ENCODE measurements at regions not wholly inside any gene's neighbourhood (a gene's known extent, or its start where the extent isn't known, plus 50 kb on each side); places are given as distances from the start of the nearest gene placed in this dataset.

- H3K36me3 Mint-ChIP-seq (ENCODE audit: low read depth), result no peaks in the 10 kb centered on the region
- intact Hi-C loops (cut with micrococcal nuclease), result no loop called here
- no peaks in the 10 kb centered on the region for H3K4me1 Mint-ChIP-seq (ENCODE audit: low read depth)
- H3K4me3 Mint-ChIP-seq, result no peak overlapping the region
- CTCF ChIA-PET, result no interaction called here
- no peak overlapping the region for H3K27ac Mint-ChIP-seq
- no peak for TF ChIP-seq CTCF (IDR thresholded peaks at IDR 0.05)
- H3K9me3 Mint-ChIP-seq, result peaks cover 5% of the 10 kb centered on the region
- no peak for DNase-seq
- ATAC-seq, result no peak
- H3K27me3 Mint-ChIP-seq, result peaks cover 1% of the 10 kb centered on the region
- POLR2A ChIA-PET, result no interaction called here
These were observed 539.5 kb downstream of the TCERG1L start for GRCh38 chr10:130772056-130772455.

GRCh38 chr10:130772676-130773075, 538.8 kb downstream of the TCERG1L start:
- intact Hi-C loops (cut with micrococcal nuclease), result no loop called here
- Mint-ChIP-seq H3K27me3 (peaks cover 1% of the 10 kb centered on the region), H3K27ac (no peak overlapping the region), H3K4me3 (no peak overlapping the region), H3K36me3 (ENCODE audit: low read depth) (no peaks in the 10 kb centered on the region), H3K9me3 (peaks cover 5% of the 10 kb centered on the region), H3K4me1 (ENCODE audit: low read depth) (no peaks in the 10 kb centered on the region)
- no peak for TF ChIP-seq CTCF (IDR thresholded peaks at IDR 0.05)
- DNase-seq (no peak), ATAC-seq (no peak)
- POLR2A ChIA-PET, result no interaction called here
- CTCF ChIA-PET, result no interaction called here

GRCh38 chr10:130773941-130774340, 537.6 kb downstream of the TCERG1L start:
- Mint-ChIP-seq H3K4me3 (no peak overlapping the region), H3K36me3 (ENCODE audit: low read depth) (no peaks in the 10 kb centered on the region), H3K27me3 (peaks cover 1% of the 10 kb centered on the region), H3K27ac (no peak overlapping the region), H3K4me1 (ENCODE audit: low read depth) (no peaks in the 10 kb centered on the region), H3K9me3 (no peaks in the 10 kb centered on the region)
- ATAC-seq, result no peak
- intact Hi-C loops (cut with micrococcal nuclease), result no loop called here
- no peak for DNase-seq
- ChIA-PET CTCF (no interaction called here), POLR2A (no interaction called here)
- no peak for TF ChIP-seq CTCF (IDR thresholded peaks at IDR 0.05)

GRCh38 chr10:130774871-130775270, 536.6 kb downstream of the TCERG1L start:
- TF ChIP-seq CTCF (IDR thresholded peaks at IDR 0.05), result no peak
- DNase-seq, result no peak

GRCh38 chr10:130775311-130775710, 536.2 kb downstream of the TCERG1L start:
- POLR2A ChIA-PET, result no interaction called here
- Mint-ChIP-seq H3K36me3 (ENCODE audit: low read depth) (no peaks in the 10 kb centered on the region), H3K27me3 (peaks cover 1% of the 10 kb centered on the region), H3K4me1 (ENCODE audit: low read depth) (no peaks in the 10 kb centered on the region), H3K27ac (no peak overlapping the region), H3K9me3 (no peaks in the 10 kb centered on the region), H3K4me3 (no peak overlapping the region)
- CTCF ChIA-PET, result no interaction called here
- intact Hi-C loops (cut with micrococcal nuclease), result no loop called here
- ATAC-seq (no peak), DNase-seq (no peak)
- no peak for TF ChIP-seq CTCF (IDR thresholded peaks at IDR 0.05)

More at GRCh38 chr10:130774871-130775270, 536.6 kb downstream of the TCERG1L start:
- H3K9me3 Mint-ChIP-seq, result no peaks in the 10 kb centered on the region
- ChIA-PET CTCF (no interaction called here), POLR2A (no interaction called here)
- ATAC-seq, result no peak
- no peaks in the 10 kb centered on the region for H3K36me3 Mint-ChIP-seq (ENCODE audit: low read depth)
- peaks cover 1% of the 10 kb centered on the region for H3K27me3 Mint-ChIP-seq
- H3K4me1 Mint-ChIP-seq (ENCODE audit: low read depth), result no peaks in the 10 kb centered on the region
- no peak overlapping the region for H3K4me3 Mint-ChIP-seq
- intact Hi-C loops (cut with micrococcal nuclease), result no loop called here
- H3K27ac Mint-ChIP-seq, result no peak overlapping the region

Data from activated CD8-positive, alpha-beta T cell treated with anti-CD3 and anti-CD28 coated beads for 36 hours (primary cell).